H1 (cell line): ENCODE measurements at regions not wholly inside any gene's neighbourhood (a gene's known extent, or its start where the extent isn't known, plus 50 kb on each side); places are given as distances from the start of the nearest gene placed in this dataset.

Source experiments
- BRCA1 ChIP-seq: IDR thresholded peaks from 2 replicates; pipeline ENCODE4 v1.6.1; 2012; ENCODE audit warnings: low read depth, low read length, improper control_type of control experiment
- CTCF ChIP-seq, 3 experiments: IDR thresholded peaks; 1 replicate in 2 of 3; 2 replicates in 1 of 3; pipeline versions ENCODE4 v1.5.1 to v1.6.1; 2011; ENCODE audit warnings: low read length in 3 of 3, mild to moderate bottlenecking in 3 of 3, inconsistent platforms in 2 of 3, low read depth in 1 of 3, moderate library complexity in 1 of 3; ENCODE audit not compliant: insufficient read depth in 1 of 3; ENCODE audit errors: control extremely low read depth in 1 of 3
- GABPA ChIP-seq: IDR thresholded peaks from 2 replicates; pipeline ENCODE4 v1.6.1; 2011; ENCODE audit warnings: mild to moderate bottlenecking, low read length, moderate library complexity, borderline replicate concordance; ENCODE audit not compliant: insufficient read depth
- GTF2F1 ChIP-seq: IDR thresholded peaks from 2 replicates; pipeline ENCODE4 v1.6.1; 2012; ENCODE audit warnings: low read depth, low read length, improper control_type of control experiment, borderline replicate concordance
- JUN ChIP-seq: IDR thresholded peaks from 2 replicates; pipeline ENCODE4 v1.6.1; 2011; ENCODE audit warnings: low read depth, mild to moderate bottlenecking, improper control_type of control experiment, low read length
- JUND ChIP-seq: IDR thresholded peaks from 2 replicates; pipeline ENCODE4 v1.6.1; 2011; ENCODE audit warnings: mild to moderate bottlenecking, improper control_type of control experiment, low read length
- NRF1 ChIP-seq: IDR thresholded peaks from 2 replicates; pipeline ENCODE4 v1.6.1; 2011; ENCODE audit warnings: mild to moderate bottlenecking, low read depth, low read length, improper control_type of control experiment
- POLR2A ChIP-seq, 2 experiments: IDR thresholded peaks; 1 replicate in 1 of 2; 2 replicates in 1 of 2; pipeline ENCODE4 v1.6.1; 2011; ENCODE audit warnings: low read depth in 2 of 2, low read length in 2 of 2, mild to moderate bottlenecking in 2 of 2; ENCODE audit errors: control extremely low read depth in 1 of 2
- POLR2AphosphoS5 ChIP-seq: IDR thresholded peaks from 2 replicates; pipeline ENCODE4 v1.6.1; 2011; ENCODE audit warnings: low read depth, low read length
- RNF2 ChIP-seq: fragments of 200-900, 300-1000 bp; sonication (generic); IDR thresholded peaks from 2 replicates; pipeline ENCODE4 v1.7.1; 2016; ENCODE audit warnings: borderline replicate concordance, low read depth, mild to moderate bottlenecking, antibody characterized with exemption, low read length; ENCODE audit not compliant: poor library complexity, severe bottlenecking; ENCODE audit errors: missing control alignments
- USF2 ChIP-seq: IDR thresholded peaks from 2 replicates; pipeline ENCODE4 v1.6.1; 2011; ENCODE audit warnings: low read length, improper control_type of control experiment

- TF ChIP-seq CTCF (IDR thresholded peaks at IDR 0.05; ENCODE audit: control extremely low read depth in 1 of 3, insufficient read depth in 1 of 3, low read depth in 1 of 3, low read length in 3 of 3) (no peak), JUN (no peak), USF2 (no peak), GABPA (no peak), POLR2AphosphoS5 (no peak), BRCA1 (no peak), JUND (no peak), RNF2 (no peak), NRF1 (no peak), GTF2F1 (no peak), POLR2A (IDR thresholded peaks at IDR 0.05; ENCODE audit: control extremely low read depth in 1 of 2, low read depth in 2 of 2, low read length in 2 of 2) (no peak)
Observed at GRCh38 chr15:60077581-60078359, 73.7 kb downstream of the FOXB1 start.
